ENCODE measurements at regions not wholly inside any gene's neighbourhood (a gene's known extent, or its start where the extent isn't known, plus 50 kb on each side); places are given as distances from the start of the nearest gene placed in this dataset.

DNA sequence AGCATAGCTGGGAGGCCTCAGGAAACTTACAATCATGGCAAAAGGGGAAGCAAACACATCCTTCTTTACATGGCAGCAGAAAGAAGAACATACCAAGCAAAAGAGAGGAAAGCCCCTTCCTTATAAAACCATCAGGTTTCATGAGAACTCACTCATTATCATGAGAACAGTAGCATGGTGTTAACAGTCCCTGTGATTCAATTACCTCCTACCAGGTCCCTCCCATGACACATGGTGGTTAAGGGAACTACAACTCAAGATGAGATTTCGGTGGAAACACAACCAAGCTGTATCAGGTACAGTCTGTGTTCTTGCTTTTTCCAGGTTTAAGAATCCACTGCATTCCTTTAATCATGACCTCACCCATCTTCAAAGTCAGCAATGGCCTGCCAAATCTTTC lies 514.2 kb downstream of the KCTD16 start:
- Histone ChIP-seq H3K4me1 (ENCODE audit: control insufficient read depth, insufficient read depth, low read length) (no peaks in the 10 kb centered on the region), H3K27ac (ENCODE audit: insufficient read depth, low read length) (no peak overlapping the region), H2AK5ac (ENCODE audit: low read depth, low read length) (no peak overlapping the region), H3K9ac (ENCODE audit: low read depth, low read length) (no peak overlapping the region), H3K4me3 (ENCODE audit: insufficient read depth, low read depth, low read length) (no peak overlapping the region), H3K23ac (ENCODE audit: low read depth, low read length) (no peak overlapping the region), H2BK120ac (ENCODE audit: low read depth, low read length) (no peak overlapping the region), H3K4me2 (ENCODE audit: low read depth, low read length) (no peak overlapping the region), H2BK5ac (ENCODE audit: low read depth, low read length, poor library complexity, severe bottlenecking) (no peak overlapping the region), H2AFZ (replicated peaks; ENCODE audit: low read length, poor library complexity) (no peak overlapping the region), H3K9me3 (ENCODE audit: control insufficient read depth, insufficient read depth, low read length) (no peaks in the 10 kb centered on the region), H3K27me3 (ENCODE audit: control insufficient read depth, insufficient read depth, low read length) (no peaks in the 10 kb centered on the region), H3K79me1 (ENCODE audit: low read depth in 1 of 2, low read length in 2 of 2) (no peaks in the 10 kb centered on the region), H3K56ac (ENCODE audit: extremely low read depth, insufficient read depth, low read length) (no peak overlapping the region; the same call in 1 of the 2 replicates), H3K14ac (replicated peaks; ENCODE audit: low read depth, low read length) (no peak overlapping the region), H4K91ac (ENCODE audit: insufficient read depth, low read depth, low read length) (no peak overlapping the region), H4K5ac (ENCODE audit: low read depth, low read length) (no peak overlapping the region), H4K20me1 (ENCODE audit: insufficient read depth, low read length) (no peaks in the 10 kb centered on the region), H2BK15ac (ENCODE audit: low read depth, low read length) (no peak overlapping the region), H3K36me3 (ENCODE audit: control insufficient read depth, insufficient read depth, low read length) (no peaks in the 10 kb centered on the region), H4K8ac (ENCODE audit: low read depth in 2 of 2, low read length in 2 of 2) (no peak overlapping the region), H3K4ac (ENCODE audit: low read depth, low read length) (no peak overlapping the region), H3K18ac (ENCODE audit: low read depth, low read length) (no peak overlapping the region), H2BK20ac (ENCODE audit: low read depth, low read length) (no peak overlapping the region), H3K9me1 (ENCODE audit: insufficient read depth, low read length) (no peaks in the 10 kb centered on the region), H2AK9ac (replicated peaks; ENCODE audit: low read depth, low read length, poor library complexity) (no peak overlapping the region)
- DNase-seq (no peak), ATAC-seq (ENCODE audit: low read depth) (no peak)
- ChIA-PET POLR2A (ENCODE audit: unreplicated experiment) (no interaction called here), CTCF (no interaction called here)
- WGBS, 2 experiments (ENCODE audit: extremely low coverage in 2 of 2, insufficient read length in 1 of 2) = no CpG with 5 or more reads among the region's 1 CpG
- in situ Hi-C loops (cut with MboI; ENCODE audit: low sequenced_read_pairs) = no loop called here
- intact Hi-C loops (cut with micrococcal nuclease) = no loop called here
- TF ChIP-seq CHD1 (IDR thresholded peaks at IDR 0.05; ENCODE audit: low read depth, low read length) = no peak
- no peak for TF ChIP-seq RFX5 (IDR thresholded peaks at IDR 0.05; ENCODE audit: low read depth, low read length)
- TF ChIP-seq SMC3 (IDR thresholded peaks at IDR 0.05; ENCODE audit: low read depth, low read length) = no peak
- TF ChIP-seq BHLHE40 (IDR thresholded peaks at IDR 0.05; ENCODE audit: low read depth, low read length) = no peak
- no TSS peak for BruUV-seq (replicated peaks)
- dilution Hi-C loops (cut with HindIII; ENCODE audit: low sequenced_read_pairs, unreplicated experiment) = no loop called here

All from IMR-90 (cell line).